GM10266 (cell line): ENCODE measurements at regions not wholly inside any gene's neighbourhood (a gene's known extent, or its start where the extent isn't known, plus 50 kb on each side); places are given as distances from the start of the nearest gene placed in this dataset.

ENCODE experiments used
- DNase-seq: peaks from one replicate; pipeline ENCODE4 v3.0.0; 2012; ENCODE audit errors: extremely low spot score
- CTCF ChIP-seq: IDR thresholded peaks from 2 replicates; pipeline ENCODE4 v1.5.1; 2012; ENCODE audit warnings: mild to moderate bottlenecking, low read depth; ENCODE audit not compliant: control insufficient read depth, insufficient read depth; ENCODE audit errors: missing control alignments

DNA sequence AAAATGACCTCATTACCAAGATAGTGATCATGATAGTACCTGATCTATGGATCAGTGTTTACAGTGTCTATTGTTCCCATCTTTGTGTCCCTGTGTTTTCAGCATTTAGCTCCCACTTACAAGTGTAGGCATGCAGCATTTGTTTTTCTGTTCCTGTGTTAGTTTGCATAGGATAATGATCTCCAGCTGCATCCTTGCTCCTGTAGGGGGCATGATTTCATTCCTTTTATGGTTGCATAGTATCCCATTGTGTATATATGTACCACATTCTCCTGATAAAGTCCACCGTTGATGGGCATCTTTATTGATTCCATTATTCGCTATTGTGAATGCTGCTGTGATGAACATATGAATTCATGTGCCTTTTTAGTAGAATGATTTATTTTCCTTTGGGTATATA is 215.4 kb upstream of the NAV3 start:
- TF ChIP-seq CTCF: no peak
- DNase-seq: no peak

- no peak for TF ChIP-seq CTCF
- no peak for DNase-seq
Observed at GRCh38 chr12:77613411-77613810, 217.3 kb upstream of the NAV3 start.

- TF ChIP-seq CTCF: no peak
Observed at GRCh38 chr12:77610446-77610845, 220.2 kb upstream of the NAV3 start.

GRCh38 chr12:77609016-77609415 is 221.7 kb upstream of the NAV3 start:
- no peak for DNase-seq
- TF ChIP-seq CTCF: no peak

More at GRCh38 chr12:77610446-77610845, 220.2 kb upstream of the NAV3 start:
- DNase-seq: no peak

GRCh38 chr12:77608271-77608824 is 222.3 kb upstream of the NAV3 start:
- no peak for DNase-seq
- no peak for TF ChIP-seq CTCF

GRCh38 chr12:77606348-77606747 is 224.3 kb upstream of the NAV3 start:
- no peak for TF ChIP-seq CTCF

GRCh38 chr12:77603946-77604345 is 226.7 kb upstream of the NAV3 start:
- no peak for TF ChIP-seq CTCF
- DNase-seq: no peak

More at GRCh38 chr12:77606348-77606747, 224.3 kb upstream of the NAV3 start:
- no peak for DNase-seq
